GM18517 (cell line): ENCODE measurements at regions not wholly inside any gene's neighbourhood (a gene's known extent, or its start where the extent isn't known, plus 50 kb on each side); places are given as distances from the start of the nearest gene placed in this dataset.

Source experiments
- ATAC-seq: cut with Tn5 transposase; IDR thresholded peaks from one replicate; pipeline ENCODE4 v1.9.1; 2021; ENCODE audit warnings: mild to moderate bottlenecking, moderate library complexity; ENCODE audit not compliant: unreplicated experiment

DNA sequence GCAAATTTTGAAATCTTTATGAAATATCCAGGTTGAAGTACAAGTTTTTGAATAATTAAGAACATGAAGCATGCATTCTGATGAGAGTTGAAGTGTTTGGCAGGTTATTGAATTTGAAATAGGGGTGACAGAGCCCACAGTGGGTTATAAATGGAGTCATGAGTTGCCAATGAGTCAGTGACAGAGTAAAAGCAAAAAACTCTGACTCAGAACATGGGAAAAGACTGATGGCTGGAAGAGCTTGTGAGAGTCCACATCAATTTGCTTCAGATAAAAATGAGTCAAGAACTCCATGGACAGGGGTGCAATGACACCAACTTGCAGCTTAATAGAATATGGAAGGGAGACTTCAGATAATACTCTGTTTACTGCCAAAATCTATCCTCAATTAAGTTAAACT is 105.3 kb downstream of the SLC6A15 start:
- no peak for ATAC-seq

DNA sequence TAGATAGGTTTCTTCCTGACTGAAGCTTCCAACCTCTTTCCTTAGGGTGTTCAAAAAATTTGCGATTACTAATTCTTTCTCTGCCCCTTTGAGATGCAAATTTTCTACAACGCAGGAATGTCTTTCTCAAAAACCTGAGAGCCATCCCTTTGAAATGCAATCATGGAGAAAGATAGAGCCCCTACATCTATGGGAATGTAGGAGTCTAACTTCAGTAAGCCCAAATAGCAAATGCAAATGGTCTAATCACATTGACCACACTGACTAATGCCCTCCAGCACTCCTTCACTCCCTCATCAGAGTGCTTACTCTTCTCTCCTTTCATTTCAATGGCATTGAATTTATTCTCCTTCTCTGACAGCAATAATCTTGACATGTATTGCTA is 107.1 kb downstream of the SLC6A15 start:
- no peak for ATAC-seq

DNA sequence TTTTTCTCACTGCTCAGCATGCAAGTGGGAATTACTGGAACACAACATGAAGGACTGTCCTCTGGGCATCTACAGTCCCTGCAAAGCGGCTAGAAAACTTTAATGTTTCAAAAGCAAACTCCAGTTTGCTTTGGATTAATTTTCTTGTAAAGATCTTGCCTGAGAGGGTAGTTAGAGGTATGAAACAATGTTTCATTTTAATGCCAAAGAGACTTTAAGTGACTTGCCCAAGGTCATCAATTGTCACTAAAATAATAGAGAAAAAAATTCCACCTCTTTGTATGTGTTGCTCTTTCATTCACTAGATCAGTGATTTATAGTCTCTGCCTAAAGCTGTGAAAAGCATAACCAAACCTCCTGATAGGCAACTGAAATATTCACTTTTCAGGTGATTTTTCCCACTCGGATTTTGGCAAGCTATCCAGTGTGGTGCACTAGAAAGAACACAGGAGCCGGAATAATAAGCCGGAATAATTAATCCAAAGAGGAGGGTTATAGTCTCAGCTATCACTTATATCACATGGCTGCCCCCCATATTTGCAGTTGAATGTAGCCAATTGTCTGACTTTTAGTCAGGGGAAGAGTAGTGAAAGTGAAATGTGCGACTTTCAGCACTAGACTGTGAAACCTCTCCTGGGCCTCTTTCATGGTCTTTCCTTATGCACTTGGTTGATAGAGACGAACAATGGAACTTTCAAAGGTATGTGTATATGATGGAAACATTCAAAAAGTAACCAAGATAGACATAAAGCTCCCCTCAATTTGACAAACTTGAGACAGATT is 107.7 kb downstream of the SLC6A15 start:
- no peak for ATAC-seq

DNA sequence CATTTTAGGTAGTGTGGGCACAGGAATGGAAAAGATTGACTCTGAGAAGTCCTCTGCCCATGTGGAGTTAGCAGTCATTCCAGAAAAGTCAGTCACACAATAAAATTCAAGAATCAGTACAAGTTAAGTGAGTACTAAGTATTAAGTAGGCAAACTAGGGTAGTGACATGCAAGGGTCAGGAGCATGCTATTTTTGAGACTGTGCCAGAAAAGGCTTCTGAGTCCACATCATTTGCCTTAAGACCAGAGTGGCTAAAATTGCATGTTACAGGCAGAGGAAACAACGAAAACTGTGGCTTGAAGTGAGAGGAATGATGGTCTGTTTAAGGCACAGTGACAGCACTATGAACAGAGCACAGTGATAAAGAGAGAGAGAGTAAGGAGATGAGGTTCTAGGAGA is 108.9 kb downstream of the SLC6A15 start:
- ATAC-seq = no peak

GRCh38 chr12:84802161-84802560 is 110.4 kb downstream of the SLC6A15 start:
- no peak for ATAC-seq

GRCh38 chr12:84793558-84794367 is 118.8 kb downstream of the SLC6A15 start:
- ATAC-seq = no peak

- ATAC-seq = no peak
Measured at GRCh38 chr12:84791444-84791843, 121.2 kb downstream of the SLC6A15 start.

- ATAC-seq = no peak
Measured at GRCh38 chr12:84789184-84789583, 123.4 kb downstream of the SLC6A15 start.

GRCh38 chr12:84787253-84787652 is 125.3 kb downstream of the SLC6A15 start:
- no peak for ATAC-seq

DNA sequence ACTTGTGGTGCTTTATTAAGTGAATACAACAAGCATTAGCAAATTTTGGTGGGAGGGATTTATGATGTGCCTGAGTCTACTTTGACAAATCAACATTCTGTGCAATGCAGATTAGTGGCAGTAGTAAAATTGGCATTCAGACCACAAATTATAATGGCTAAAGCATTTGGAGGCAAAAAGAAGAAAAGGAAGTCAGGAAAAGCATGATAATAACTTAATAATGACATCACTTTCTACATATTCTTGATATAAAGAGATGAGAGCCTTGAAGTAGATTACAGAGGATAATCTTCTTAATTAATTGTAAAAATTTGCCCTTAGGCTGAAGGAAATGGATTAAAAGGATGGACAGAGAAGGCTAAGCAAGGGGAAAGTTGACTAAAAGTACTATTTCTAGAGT is 126.0 kb downstream of the SLC6A15 start:
- no peak for ATAC-seq

DNA sequence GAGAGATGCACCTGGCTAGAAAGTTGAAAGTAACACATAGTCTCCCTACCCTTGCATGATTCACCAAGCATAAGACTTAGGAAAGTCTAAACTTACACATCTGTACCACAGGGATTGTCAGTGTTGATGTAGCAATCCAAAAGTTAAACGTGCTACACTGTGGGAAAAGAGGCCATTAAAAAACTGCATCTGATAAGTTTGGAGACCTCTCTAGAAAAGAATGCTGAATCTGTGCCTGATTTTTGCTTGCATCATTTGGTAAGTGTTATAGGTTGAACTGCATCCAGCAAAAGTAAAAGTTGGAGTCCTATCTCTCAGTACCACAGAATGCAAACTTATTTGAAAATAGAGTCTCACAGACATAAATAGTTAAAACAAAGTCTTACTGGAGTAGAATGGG is 126.6 kb downstream of the SLC6A15 start:
- ATAC-seq = no peak

- no peak for ATAC-seq
Measured at GRCh38 chr12:84785281-84785680, 127.3 kb downstream of the SLC6A15 start.

- ATAC-seq = no peak
Measured at GRCh38 chr12:84779169-84779568, 133.4 kb downstream of the SLC6A15 start.

GRCh38 chr12:84772281-84772680 is 140.3 kb downstream of the SLC6A15 start:
- no peak for ATAC-seq

GRCh38 chr12:84767079-84767478 is 145.5 kb downstream of the SLC6A15 start:
- ATAC-seq = no peak

GRCh38 chr12:84766375-84766774 is 146.2 kb downstream of the SLC6A15 start:
- ATAC-seq = no peak

DNA sequence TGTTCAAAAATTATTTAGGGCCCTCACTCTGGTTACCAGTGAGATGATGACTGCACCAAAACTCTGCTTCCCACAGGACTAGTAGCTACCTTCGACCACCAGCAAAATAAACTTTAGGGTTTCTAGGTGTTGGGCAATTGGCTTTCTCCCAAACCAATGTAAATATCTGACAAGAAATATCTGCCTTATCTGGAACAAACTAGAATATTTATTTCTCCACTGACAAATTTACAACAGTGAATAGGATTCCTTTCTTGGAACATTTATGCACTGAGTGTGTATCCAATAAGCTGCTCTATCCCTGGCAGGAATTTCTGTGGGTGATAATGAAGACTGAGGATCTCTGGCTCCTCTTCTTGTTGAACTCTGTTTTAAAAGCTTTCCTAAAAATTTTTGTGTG is 148.6 kb downstream of the SLC6A15 start:
- ATAC-seq = no peak

DNA sequence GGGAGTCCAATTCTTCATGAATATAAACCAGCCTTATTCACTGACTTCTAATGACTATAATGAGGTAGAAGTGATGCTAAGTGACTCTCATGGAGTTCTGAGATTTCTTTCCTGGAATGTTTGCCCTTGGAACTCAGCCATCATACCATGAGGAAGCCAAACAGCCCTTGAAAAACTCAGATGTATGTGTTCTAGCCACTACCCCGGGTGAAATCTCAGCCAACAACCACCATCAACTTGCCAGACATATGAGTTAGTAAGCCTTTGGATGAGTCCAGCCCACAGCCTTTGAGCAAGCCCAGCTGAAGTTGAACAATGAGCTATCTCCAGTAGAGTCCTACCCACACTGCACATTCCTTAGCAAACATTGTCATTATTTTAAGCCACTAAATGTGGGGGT is 149.5 kb downstream of the SLC6A15 start:
- ATAC-seq = no peak

DNA sequence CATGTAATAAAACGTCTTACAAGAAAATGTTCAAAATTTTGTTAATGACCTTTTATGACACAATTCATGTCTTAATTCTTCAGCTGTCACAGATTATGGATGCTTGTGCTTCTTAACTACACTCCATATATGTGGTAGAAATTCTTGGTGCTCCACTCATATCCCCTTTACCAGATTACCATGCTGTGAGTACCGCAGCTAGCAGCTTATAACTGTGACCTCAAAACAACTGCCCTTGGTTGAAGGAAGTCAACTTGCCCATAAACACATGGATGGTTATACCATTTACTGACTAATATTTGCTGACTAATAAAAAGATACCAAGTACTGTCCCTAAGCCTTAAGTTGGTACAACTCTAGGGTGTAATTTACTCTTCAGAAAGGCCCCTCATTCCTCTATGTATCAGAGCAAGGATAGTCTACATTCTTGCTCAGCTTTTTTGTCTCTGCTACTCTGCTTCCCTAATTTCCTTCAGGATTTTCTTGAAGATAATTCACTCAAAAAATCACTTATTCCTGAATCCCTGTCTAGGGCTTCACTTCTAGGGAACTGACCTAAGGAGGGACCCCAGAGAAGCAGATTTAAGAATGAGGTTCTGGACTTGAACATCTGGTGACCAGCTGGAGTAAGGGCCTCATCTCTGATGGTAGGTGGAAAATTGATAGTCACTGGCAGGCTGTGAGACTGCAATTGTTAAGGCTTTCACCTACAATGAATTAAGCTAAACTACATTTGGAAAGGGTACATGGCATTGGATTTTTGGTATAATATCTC is 152.3 kb downstream of the SLC6A15 start:
- ATAC-seq = no peak

GRCh38 chr12:84757978-84758377 is 154.6 kb downstream of the SLC6A15 start:
- ATAC-seq = no peak

DNA sequence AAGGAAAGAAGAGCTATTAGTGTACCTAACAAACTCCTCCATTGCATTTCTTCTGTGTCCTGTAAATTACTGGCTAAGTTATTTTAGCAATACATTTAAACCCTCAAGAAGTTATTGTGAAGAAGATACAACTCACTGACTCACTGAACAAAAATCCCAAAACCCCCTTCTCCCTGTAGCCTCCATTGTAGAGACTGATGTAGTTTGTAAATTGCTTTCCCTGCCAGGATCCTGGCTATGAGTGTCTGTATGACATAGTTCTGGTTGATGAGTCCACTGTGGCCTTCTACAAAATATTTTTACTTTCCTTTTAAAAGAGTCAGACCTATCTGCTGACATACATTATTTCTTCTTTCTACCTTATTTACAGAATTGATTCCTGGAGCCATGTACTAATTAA is 155.6 kb downstream of the SLC6A15 start:
- no peak for ATAC-seq

DNA sequence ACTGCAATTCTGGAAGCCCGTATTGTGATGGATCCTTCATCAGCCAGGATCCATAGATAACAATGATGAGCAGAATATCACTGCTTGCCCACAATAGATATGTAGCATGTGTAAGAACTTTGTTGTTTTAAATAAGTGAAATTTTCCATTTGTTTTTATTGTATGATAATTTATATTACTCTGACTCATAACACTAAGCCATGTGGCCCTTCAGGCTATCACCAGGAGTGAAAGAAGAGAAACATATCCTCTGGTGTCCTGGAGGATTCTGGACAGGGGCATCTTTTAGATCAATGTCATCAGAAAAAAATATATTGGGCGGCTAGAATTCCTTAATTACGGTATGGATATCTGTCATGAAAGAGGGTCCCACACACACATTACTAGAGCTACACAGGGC is 167.5 kb downstream of the SLC6A15 start:
- no peak for ATAC-seq
